NCI-H2081 (cell line): ENCODE measurements at regions not wholly inside any gene's neighbourhood (a gene's known extent, or its start where the extent isn't known, plus 50 kb on each side); places are given as distances from the start of the nearest gene placed in this dataset.
"Not testable (repeated sequence)": the region's sequence is repeated elsewhere in the genome, so short reads cannot be mapped to it uniquely, and the experiment has no call there.

Experiments used
- DNase-seq, 2 experiments: peaks; one replicate each; lab custom pipeline; 2025; lab: John Stamatoyannopoulos, UW

GRCh38 chr10:30732671-30733070, 103.1 kb upstream of the LYZL2 start:
- DNase-seq = no peak

- no peak for DNase-seq
These were observed 102.4 kb upstream of the LYZL2 start for GRCh38 chr10:30731963-30732362.

GRCh38 chr10:30730306-30730705, 100.8 kb upstream of the LYZL2 start:
- DNase-seq = no peak

- no peak for DNase-seq
These were observed 99.2 kb upstream of the LYZL2 start for GRCh38 chr10:30728766-30729165.

- no peak for DNase-seq
These were observed 98.6 kb upstream of the LYZL2 start for GRCh38 chr10:30728127-30728526.

- DNase-seq = no peak
These were observed 98.0 kb upstream of the LYZL2 start for GRCh38 chr10:30727524-30727923.

- peak; percentile 41 to 48 for DNase-seq
These were observed 97.3 kb upstream of the LYZL2 start for GRCh38 chr10:30726783-30727414.

- DNase-seq = no peak
These were observed 96.1 kb upstream of the LYZL2 start for GRCh38 chr10:30725661-30726060.

- no peak for DNase-seq
These were observed 94.7 kb upstream of the LYZL2 start for GRCh38 chr10:30724296-30724695.

GRCh38 chr10:30722956-30723620, 93.5 kb upstream of the LYZL2 start:
- DNase-seq = no peak

- no peak for DNase-seq
These were observed 90.3 kb upstream of the LYZL2 start for GRCh38 chr10:30719832-30720231.

- DNase-seq = no peak
These were observed 80.3 kb upstream of the LYZL2 start for GRCh38 chr10:30709700-30710358.

GRCh38 chr10:30709229-30709628, 79.7 kb upstream of the LYZL2 start:
- DNase-seq = no peak

GRCh38 chr10:30708234-30708633, 78.7 kb upstream of the LYZL2 start:
- no peak for DNase-seq

GRCh38 chr10:30706189-30706588, 76.6 kb upstream of the LYZL2 start:
- DNase-seq = not testable (repeated sequence)

GRCh38 chr10:30705625-30706149, 76.1 kb upstream of the LYZL2 start:
- no peak for DNase-seq

GRCh38 chr10:30705101-30705624, 75.6 kb upstream of the LYZL2 start:
- DNase-seq = peak; percentile 27 to 67

GRCh38 chr10:30704601-30705100, 75.1 kb upstream of the LYZL2 start:
- DNase-seq = not testable (repeated sequence)

GRCh38 chr10:30704026-30704600, 74.6 kb upstream of the LYZL2 start:
- DNase-seq = no peak

- not testable (repeated sequence) for DNase-seq
These were observed 73.9 kb upstream of the LYZL2 start for GRCh38 chr10:30703446-30703845.

- DNase-seq = no peak
These were observed 73.3 kb upstream of the LYZL2 start for GRCh38 chr10:30702860-30703259.
